ENCODE measurements at regions not wholly inside any gene's neighbourhood (a gene's known extent, or its start where the extent isn't known, plus 50 kb on each side); places are given as distances from the start of the nearest gene placed in this dataset.
A peak's percentile ranks its signal among the peaks of the same experiment; 100 is the strongest.
"Not testable (repeated sequence)": the region's sequence is repeated elsewhere in the genome, so short reads cannot be mapped to it uniquely, and the experiment has no call there.

GRCh38 chr4:137405833-137406232 is 126.5 kb downstream of the PCDH18 start:
- not testable (repeated sequence) for DNase-seq (ENCODE audit: low read depth, low spot score)

GRCh38 chr4:137394018-137394417 is 138.3 kb downstream of the PCDH18 start:
- peak; percentile 77 for DNase-seq (ENCODE audit: low read depth, low spot score)

DNA sequence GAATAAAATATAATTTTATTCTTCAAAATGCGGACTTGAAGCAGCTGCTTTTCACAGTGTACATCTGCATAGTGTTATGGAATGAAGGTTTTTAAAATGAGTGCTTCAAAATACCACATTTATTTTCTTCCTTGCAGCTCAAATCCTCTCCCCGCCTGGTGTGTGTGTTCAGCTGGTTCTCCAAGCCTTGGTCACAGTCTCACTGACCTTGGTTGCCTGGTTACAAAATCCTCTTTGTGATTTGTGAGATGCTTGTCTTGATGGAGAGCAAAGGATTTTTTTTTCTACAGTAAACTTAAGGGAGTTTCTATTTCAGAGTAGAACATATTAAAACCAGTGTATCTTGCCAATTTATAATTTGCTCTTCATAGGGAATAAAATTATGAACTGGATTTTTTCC is 139.2 kb downstream of the PCDH18 start:
- peak; percentile 88 for DNase-seq (ENCODE audit: low read depth, low spot score)

GRCh38 chr4:137390707-137391106 is 141.6 kb downstream of the PCDH18 start:
- no peak for DNase-seq (ENCODE audit: low read depth, low spot score)

DNA sequence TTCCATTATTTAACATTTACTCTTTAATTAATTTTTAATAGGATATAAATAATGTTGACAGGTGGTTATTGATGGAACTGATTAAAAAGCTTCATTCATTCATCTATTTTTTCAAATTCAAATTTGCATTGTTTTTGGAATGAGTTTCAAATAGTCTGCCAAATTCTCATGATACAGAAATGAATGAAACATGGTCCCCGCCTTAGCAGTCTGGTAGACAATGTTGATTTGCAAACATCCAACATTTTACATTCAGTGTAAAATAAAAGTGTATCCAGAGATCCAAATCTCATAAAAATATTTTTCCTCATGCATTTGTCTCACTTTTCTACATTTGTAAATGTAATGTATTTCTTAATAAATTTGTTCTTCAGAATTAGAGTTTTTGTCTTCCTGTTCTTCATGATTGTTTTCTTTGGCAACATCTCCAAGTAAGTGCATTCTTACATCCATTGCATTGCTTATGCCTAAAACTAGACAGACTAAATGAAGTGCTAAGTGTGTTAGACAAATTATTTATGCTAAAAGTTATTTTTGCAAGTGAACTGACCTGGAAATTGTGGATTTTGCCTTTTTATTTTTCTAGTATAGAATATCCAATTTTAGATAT is 142.3 kb downstream of the PCDH18 start:
- DNase-seq (ENCODE audit: low read depth, low spot score): no peak

GRCh38 chr4:137387924-137388323 is 144.4 kb downstream of the PCDH18 start:
- no peak for DNase-seq (ENCODE audit: low read depth, low spot score)

DNA sequence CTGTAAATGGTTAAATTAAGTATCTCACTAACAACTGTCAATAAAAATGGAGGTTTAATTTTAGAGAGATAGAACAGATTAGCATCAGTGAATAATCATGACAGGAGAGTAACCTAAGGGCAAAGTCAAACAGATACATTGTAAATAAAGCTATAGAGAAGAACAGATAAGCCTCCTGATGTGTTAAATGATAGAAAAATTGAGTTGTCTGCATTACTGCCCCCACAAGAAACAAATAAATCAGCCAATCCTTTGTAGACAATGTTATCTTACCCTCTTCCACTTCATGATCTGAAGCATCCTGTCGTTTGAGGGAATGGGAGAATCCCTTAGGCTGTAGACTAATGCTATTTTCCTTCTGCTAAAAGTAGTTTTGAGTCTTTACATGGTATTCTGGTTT is 147.8 kb downstream of the PCDH18 start:
- DNase-seq (ENCODE audit: low read depth, low spot score): no peak

DNA sequence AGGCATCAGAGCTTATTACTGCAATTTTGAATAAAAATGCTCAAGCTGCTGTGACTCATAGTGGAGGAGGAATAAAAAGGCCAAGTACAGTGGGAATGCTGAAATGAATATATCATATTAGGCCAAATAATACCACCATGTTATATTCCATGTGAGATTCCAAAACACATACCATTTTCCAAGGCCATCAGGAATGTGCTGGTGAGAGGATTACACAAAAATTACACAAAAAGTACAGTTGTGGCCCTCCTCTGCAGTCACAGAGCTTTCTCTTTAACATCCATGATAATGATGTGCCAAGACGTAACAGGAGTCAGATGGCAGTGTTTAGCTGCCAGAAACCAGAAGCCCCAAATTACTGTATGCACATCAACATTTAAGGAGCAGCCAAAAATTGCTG is 153.5 kb downstream of the PCDH18 start:
- no peak for DNase-seq (ENCODE audit: low read depth, low spot score)

DNA sequence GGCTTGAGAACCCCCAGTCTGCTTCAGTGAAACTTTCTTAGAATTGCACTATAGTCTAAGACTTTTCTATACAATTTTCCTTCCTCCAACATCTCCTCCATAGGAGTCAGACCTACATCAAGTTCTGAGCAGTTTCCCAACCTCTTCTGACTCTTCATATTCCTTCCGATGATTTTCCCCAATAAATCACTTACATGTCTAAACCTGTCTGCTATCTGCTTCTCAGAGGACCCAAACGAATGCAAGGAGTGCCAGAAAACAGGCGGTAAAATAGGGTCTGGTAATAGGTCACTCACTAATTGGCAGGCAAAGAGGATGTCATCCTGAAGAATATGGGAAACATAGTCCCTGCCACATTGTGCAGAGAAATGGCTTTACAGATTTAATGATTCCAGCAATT is 153.9 kb downstream of the PCDH18 start:
- no peak for DNase-seq (ENCODE audit: low read depth, low spot score)

DNA sequence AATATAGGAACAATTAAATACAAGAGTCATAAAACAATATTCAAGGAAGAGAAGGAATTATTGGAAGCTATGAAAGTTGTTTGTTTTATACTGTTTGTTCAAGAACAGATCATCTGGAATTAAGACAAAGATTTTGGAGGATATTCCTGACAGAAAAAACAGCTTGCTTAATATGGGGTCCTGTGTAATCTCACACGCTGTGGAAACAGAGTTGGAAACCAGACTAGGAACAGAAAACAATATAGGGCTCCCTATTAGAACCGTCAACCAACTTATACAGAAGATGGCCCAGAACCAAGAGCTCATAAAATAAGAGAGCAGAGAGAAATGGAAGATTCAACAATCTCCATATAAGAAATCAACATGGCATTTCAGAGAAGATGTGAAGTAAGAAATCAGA is 156.0 kb downstream of the PCDH18 start:
- DNase-seq (ENCODE audit: low read depth, low spot score): no peak

DNA sequence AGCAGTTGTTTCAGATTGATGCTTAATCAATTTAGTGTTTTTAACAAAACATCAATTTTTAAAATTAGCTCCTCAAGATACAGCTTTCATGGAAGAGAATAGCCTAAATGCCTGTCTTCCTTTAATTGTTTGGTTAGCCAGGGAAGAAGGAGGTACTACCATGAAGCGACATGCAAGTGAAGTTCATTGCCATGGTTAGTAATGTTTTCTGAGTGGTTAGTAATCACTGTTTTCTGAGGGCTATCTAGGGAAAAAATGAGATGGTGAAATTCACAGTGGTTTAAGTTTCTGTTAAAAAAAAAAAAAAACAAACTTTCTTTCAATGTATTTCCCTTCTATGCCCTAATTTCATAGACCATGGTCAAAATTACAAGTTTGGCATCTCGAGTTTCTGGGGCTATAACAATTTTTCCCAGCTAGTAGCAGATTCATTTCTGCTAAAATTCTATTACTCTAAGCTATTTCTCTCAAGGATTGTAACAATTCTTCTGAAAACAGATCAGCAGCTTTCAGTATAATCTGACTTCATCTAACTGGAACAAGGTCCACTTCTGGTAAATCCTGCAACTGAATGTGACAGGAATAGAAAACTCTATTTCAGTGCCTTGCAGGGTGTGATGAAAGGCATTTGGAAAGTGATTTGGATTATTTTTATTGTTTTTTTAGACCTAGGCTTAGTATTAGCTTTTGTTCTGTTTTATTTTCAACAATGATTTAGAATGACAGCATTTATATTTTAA is 157.0 kb downstream of the PCDH18 start:
- DNase-seq (ENCODE audit: low read depth, low spot score): no peak

DNA sequence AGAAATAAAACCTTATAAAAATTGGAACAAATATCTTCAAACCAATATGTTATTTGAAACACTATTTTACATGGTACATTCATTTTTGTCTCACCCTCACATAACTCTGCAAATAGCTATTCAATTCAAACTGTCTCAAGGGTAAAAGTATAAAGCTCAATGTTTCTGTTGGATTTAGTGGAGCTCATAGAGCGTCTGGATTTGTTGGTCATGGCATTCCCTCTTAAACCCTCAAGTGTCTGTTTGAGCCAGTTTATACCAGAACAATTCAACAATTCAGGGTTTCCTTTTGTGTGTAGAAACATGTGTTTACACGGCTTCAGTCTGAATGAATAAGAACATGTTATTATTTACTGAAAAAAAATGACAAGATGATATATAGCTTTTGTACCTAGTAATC is 161.6 kb downstream of the PCDH18 start:
- no peak for DNase-seq (ENCODE audit: low read depth, low spot score)

DNA sequence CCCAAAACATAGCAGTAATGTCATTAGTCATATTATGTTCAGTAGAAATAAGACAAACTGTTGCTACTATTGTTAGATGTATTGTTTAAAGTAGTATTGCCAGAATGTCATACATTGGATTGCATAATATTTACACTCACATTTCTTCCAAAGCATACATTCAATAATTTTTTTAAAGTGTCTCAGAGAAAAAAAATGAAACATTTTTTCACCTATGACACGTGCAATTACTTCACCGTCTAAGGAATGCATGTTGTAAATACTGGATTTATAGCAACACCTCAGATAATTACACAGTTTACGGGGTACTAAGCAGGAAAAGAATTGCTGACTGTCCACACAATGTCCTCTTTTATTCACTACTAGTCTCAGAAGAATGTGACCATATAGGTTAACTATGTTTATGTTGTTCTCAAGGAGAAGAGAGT is 162.1 kb downstream of the PCDH18 start:
- no peak for DNase-seq (ENCODE audit: low read depth, low spot score)

GRCh38 chr4:137367620-137368019 is 164.7 kb downstream of the PCDH18 start:
- no peak for DNase-seq (ENCODE audit: low read depth, low spot score)

- no peak for DNase-seq (ENCODE audit: low read depth, low spot score)
Observed at GRCh38 chr4:137363496-137363895, 168.8 kb downstream of the PCDH18 start.

GRCh38 chr4:137361756-137362470 is 170.4 kb downstream of the PCDH18 start:
- DNase-seq (ENCODE audit: low read depth, low spot score): no peak

DNA sequence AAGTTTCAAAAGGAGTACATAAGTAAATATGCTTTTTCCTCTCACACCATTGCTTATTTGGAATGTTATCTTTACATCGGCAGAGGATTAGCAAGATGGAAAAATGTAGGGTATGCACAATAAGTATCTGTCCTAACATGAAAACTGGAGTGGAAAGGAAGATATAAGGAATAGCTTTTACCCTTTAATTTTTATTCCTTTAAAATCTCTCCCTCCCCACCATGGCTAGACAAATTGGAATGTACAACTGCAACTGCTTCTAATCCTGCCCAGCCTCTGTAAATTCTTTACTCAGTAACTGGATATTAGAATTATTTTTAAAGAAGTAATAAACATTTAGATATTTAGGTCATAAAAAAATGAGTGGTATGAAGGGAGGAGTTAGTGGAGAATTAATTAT is 171.5 kb downstream of the PCDH18 start:
- no peak for DNase-seq (ENCODE audit: low read depth, low spot score)

DNA sequence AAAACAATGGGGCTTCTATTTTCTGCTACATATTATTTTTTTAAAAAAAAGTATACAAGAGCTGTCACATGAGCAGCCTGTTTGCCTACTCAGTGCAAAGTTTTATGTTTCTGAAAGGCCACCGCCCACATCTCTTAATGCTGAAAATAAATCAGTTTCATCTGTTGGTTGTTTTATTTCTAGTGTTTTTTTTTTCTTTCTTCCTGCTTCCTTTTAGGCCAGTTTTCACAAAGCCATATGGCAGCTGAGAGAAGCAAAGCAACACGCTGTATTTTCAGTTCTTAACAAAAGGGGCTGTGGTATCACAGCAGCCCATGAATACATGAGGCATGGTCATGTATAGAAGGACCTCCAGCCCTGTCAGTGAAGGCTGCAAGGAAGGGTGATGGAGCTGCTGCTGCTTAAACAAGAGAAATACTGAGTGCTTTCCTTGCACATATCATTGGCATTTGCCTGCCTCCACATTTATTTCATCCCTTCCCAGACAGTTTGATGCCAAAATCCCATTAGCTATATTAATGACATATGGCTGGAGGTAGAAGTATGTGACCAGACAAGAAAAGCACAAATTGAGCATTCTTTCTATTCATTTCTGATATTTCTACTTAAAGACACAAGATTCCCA is 172.5 kb downstream of the PCDH18 start:
- DNase-seq (ENCODE audit: low read depth, low spot score): peak; percentile 27

- DNase-seq (ENCODE audit: low read depth, low spot score): not testable (repeated sequence)
Observed at GRCh38 chr4:137354562-137354961, 177.7 kb downstream of the PCDH18 start.

DNA sequence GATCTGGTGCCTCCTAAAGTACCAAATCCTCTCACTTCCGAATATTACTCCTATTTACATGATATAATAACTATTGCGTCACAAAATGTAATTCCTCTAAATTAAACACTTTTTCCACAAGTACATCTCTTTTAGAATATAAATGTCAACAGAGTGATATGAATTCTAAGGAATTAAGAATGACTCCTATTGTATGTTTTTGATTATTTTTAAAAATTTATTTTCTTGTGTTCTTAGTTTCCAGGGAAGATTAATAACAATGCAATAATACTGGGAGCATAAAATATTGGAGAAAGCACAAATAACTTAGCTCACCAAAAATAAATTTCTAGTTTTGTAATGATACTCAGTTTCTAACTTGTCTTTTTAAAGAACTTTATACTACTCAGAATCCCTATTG is 184.9 kb downstream of the PCDH18 start:
- DNase-seq (ENCODE audit: low read depth, low spot score): no peak

- DNase-seq (ENCODE audit: low read depth, low spot score): no peak
Observed at GRCh38 chr4:137345597-137345996, 186.7 kb downstream of the PCDH18 start.

DNA sequence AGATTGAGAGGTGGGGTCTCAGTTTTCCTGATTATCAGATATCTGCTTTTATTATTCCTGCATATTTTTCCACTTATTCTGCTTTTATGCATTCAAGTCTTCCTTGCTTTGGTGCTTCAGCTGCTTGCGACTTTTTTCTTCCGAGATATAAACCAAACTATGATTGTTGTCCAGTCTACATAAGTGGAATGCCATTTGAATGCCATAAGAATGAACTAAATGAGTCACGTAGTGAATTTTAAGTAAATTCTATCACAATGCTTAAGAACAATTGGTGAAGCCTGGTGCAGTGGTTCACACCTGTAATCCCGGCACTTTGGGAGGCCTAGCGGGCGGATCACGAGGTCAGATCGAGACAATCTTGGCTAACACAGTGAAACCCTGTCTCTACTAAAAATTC is 189.1 kb downstream of the PCDH18 start:
- DNase-seq (ENCODE audit: low read depth, low spot score): no peak
